ENCODE measurements at regions not wholly inside any gene's neighbourhood (a gene's known extent, or its start where the extent isn't known, plus 50 kb on each side); places are given as distances from the start of the nearest gene placed in this dataset.
"Not testable (repeated sequence)": the region's sequence is repeated elsewhere in the genome, so short reads cannot be mapped to it uniquely, and the experiment has no call there.

DNA sequence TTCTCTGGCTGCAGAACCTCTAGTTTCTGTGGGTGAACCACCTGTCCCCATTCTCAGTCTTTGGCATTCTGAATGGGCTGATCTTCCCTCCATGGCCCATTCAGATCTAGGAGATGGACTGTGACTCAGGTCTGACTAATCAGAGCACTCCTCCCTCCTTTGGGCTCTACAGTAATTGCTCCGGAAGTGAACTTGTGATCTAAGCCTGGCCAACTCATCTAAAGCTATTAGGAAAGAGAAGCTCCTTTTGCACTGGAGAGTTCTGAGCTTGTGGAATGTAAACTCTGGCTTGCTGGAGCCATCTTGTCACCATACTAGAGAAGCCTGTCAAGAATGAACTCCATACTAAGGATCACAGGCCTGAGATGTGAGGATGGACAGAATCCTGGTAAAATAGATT, 168.2 kb downstream of the SUDS3 start:
- DNase-seq (ENCODE audit: insufficient read length, low spot score) (no peak), FAIRE-seq (no peak)
- no peak for TF ChIP-seq CTCF (IDR thresholded peaks at IDR 0.05; ENCODE audit: insufficient read depth, missing control alignments)

GRCh38 chr12:118547606-118548005, 171.3 kb downstream of the SUDS3 start:
- not testable (repeated sequence) for DNase-seq (ENCODE audit: insufficient read length, low spot score); FAIRE-seq

DNA sequence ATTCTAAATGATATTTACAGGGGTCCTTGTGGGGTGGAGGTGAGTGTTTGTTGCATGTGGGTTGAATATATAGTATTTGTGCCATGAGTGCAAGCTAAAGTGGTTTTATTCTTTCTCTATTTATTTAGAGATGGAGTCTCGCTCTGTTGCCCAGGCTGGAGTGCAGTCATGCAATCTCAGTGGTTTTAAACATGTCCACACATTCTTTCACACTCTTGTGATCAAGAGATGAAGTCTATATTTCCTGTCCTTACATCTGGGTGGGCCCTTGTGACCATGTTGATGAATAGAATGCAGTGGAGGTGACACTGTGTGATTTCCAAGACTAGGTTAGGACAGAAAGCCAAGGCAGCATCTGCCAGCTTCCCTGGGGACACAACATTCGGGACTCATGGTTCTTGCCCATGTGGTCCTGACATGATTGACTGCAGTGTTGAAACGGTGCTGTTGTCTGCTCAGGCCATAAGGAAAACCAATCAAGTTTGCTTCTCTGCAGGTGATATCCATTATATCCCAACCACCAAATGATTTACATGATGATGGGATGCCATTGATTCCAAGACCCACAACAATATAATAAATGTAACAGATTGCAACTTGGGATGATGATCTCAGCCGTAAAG, 172.6 kb downstream of the SUDS3 start:
- DNase-seq (ENCODE audit: insufficient read length, low spot score): no peak
- no peak for FAIRE-seq
- no peak for TF ChIP-seq CTCF (IDR thresholded peaks at IDR 0.05; ENCODE audit: insufficient read depth, missing control alignments)

- FAIRE-seq (no peak), DNase-seq (ENCODE audit: insufficient read length, low spot score) (no peak)
- no peak for TF ChIP-seq CTCF (IDR thresholded peaks at IDR 0.05; ENCODE audit: insufficient read depth, missing control alignments)
Observed at GRCh38 chr12:118549510-118549980, 173.2 kb downstream of the SUDS3 start.

DNA sequence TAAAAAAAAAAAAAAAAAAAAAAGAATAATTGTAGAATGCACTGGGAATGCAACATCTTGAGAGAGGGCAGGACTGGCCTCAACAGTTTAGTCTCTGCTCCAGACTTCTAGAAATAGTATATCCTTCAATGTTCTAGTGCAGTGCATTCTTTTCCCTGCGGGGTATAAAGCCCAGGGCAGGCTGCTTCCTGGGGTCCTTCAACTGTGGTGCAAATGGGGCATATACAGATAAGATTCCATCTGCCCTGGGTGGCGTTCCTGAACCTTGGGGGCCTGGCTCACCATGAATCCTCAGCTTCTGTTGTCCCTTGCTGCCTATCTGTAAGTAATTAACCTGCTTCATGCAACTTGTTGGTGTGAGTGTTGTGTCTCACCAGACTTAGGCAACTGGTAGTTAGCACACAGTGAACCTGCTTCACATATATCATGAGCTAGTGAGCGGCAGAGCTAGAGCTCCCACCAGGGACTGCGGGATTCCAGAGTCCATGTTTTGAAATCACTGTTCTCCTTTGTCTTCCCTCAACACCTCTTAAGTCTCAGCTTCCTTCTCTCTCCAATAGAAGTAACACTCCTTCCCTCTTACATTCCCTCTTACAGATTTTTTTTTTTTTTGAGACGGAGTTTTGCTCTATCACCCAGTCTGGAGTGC, 177.6 kb downstream of the SUDS3 start:
- FAIRE-seq (no peak), DNase-seq (ENCODE audit: insufficient read length, low spot score) (no peak)
- TF ChIP-seq CTCF (IDR thresholded peaks at IDR 0.05; ENCODE audit: insufficient read depth, missing control alignments): no peak

DNA sequence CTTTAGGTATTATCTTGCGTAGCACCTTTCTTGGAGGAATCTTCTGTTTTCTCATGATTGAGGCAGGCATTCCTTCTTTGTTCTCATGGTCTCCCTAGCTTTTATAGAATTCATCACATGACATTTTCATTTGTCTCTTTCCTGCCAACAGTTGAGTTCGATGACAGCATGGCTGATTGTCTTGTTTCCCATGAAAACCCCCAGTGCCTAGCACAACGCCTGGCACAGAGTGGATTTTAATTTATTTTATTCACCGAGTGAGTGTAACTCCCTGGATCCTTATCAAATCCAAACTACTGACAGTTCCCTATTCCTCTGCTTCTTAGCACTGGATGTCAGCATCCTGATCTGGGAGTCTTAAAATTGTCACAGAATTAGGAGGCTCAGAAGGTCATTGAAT, 182.6 kb downstream of the SUDS3 start:
- DNase-seq (ENCODE audit: insufficient read length, low spot score): no peak
- no peak for TF ChIP-seq CTCF (IDR thresholded peaks at IDR 0.05; ENCODE audit: insufficient read depth, missing control alignments)
- FAIRE-seq: no peak

GRCh38 chr12:118560733-118561132, 184.4 kb downstream of the SUDS3 start:
- no peak for FAIRE-seq
- no peak for DNase-seq (ENCODE audit: insufficient read length, low spot score)
- no peak for TF ChIP-seq CTCF (IDR thresholded peaks at IDR 0.05; ENCODE audit: insufficient read depth, missing control alignments)
